ENCODE measurements at regions not wholly inside any gene's neighbourhood (a gene's known extent, or its start where the extent isn't known, plus 50 kb on each side); places are given as distances from the start of the nearest gene placed in this dataset.
"Not testable (repeated sequence)": the region's sequence is repeated elsewhere in the genome, so short reads cannot be mapped to it uniquely, and the experiment has no call there.

GRCh38 chr6:100099189-100100074 lies 105.4 kb upstream of the MCHR2 start:
- DNase-seq (ENCODE audit: low read depth in 2 of 2) = no peak

DNA sequence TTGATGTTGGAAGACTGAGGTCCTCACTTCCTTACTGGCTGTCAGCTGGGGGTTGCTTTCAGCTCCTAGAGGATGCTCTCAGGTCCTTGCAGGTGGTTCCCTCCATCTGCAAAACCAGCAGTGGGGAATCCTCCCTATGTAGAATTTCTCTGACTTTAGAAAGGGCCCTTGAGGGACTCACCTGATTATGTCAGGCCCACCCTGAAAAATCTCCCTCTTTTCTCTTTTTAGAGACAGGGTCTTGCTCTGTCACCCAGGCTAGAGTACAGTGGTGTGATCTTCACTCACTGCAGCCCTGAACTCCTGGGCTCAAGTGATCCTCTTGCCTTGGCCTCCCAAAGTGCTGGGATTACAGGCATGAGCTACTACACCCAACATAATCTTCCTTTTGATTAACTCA lies 102.9 kb upstream of the MCHR2 start:
- no peak for DNase-seq (ENCODE audit: low read depth in 2 of 2)

GRCh38 chr6:100096341-100096740 lies 102.3 kb upstream of the MCHR2 start:
- DNase-seq (ENCODE audit: low read depth in 2 of 2) = no peak

- no peak for DNase-seq (ENCODE audit: low read depth in 2 of 2)
These were observed 99.4 kb upstream of the MCHR2 start for GRCh38 chr6:100093405-100093804.

GRCh38 chr6:100088009-100088408 lies 94.0 kb upstream of the MCHR2 start:
- DNase-seq (ENCODE audit: low read depth in 2 of 2) = no peak

- DNase-seq (ENCODE audit: low read depth in 2 of 2) = no peak
These were observed 91.0 kb upstream of the MCHR2 start for GRCh38 chr6:100084991-100085364.

DNA sequence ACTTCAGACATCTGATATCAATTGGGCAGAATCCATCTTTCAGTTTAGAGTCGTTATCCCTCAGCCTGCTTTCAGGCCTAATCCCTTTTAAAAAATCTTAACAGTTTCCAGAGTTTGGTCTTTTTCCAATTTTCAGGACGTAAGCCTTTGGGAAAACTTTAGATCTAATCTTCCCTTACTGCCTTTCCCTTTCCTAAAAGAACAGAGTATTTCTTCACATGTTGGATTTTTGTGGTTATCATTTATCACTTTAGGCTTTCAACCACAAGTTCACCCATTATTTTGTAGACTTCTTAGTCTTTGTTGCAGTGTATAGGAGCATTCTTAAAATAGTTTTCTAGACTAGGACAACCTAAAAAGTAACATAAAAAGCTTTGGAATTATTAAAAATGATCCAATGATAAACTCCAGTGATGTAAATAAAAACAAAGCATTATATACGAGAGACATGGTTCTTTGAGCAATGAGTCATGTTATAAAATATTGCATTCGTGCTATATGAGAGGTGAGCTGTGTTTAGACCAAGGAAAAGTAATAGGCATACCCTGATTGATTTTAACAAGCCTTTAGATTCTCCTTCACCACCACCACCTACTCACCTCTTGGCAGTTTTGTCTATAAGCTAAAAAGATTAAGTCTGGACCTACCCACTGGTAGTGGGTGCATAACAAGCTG lies 90.4 kb upstream of the MCHR2 start:
- no peak for DNase-seq (ENCODE audit: low read depth in 2 of 2)

DNA sequence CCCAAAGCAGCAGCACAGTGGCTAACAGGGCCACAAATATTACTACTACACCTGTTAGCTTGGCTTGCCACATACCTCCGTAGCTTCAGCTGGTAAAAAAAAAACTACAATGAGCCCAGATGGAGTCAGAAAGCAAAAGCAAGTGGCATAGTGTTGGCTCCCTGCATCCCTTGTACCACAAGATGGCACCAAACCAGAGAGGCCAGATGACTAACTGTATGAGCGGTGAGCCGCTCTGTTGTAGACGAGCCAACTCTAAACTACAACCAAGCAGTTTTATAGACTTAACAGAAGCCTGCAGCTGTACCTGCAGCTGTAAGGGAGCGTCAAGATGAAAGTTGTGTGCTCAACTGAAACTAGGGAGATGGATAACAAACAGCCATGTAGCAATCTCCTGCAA lies 84.5 kb upstream of the MCHR2 start:
- no peak for DNase-seq (ENCODE audit: low read depth in 2 of 2)

- no peak for DNase-seq (ENCODE audit: low read depth in 2 of 2)
These were observed 71.3 kb upstream of the MCHR2 start for GRCh38 chr6:100065348-100065747.

DNA sequence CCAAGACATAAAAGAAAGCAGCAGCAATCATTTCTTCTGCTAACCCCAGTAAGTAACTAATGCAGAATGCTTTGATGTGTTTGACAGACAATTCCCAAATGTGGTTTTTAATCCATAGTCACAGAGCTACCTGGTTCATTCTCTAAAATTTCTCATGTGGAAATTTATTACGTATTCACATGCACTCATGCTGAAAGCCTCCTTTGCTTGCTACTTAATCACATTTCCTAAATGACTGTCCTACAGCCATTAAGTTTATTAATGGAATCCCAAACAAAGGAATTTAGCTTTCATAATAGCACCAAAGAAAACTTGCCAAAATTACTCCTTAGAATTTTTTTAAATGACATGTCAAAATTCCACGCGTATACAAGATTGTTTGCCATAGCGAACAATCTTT lies 68.6 kb upstream of the MCHR2 start:
- DNase-seq (ENCODE audit: low read depth in 2 of 2) = no peak

GRCh38 chr6:100057941-100058340 lies 63.9 kb upstream of the MCHR2 start:
- no peak for DNase-seq (ENCODE audit: low read depth in 2 of 2)

GRCh38 chr6:100050550-100050949 lies 56.5 kb upstream of the MCHR2 start:
- DNase-seq (ENCODE audit: low read depth in 2 of 2) = no peak

DNA sequence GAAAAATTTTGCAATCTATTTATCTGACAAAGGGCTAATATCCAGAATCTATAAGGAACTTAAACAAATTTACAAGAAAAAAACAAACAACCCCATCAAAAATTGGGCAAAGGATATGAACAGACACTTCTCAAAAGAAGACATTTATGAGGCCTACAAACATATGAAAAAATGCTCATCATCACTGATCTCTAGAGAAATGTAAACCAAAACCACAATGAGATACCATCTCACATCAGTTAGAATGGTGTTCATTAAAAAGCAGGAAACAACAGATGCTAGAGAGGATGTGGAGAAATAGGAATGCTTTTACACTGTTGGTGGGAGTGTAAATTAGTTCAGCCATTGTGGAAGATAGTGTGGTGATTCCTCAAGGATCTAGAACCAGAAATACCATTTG lies 49.9 kb upstream of the MCHR2 start:
- DNase-seq (ENCODE audit: low read depth in 2 of 2) = not testable (repeated sequence)
